COLO668 (cell line): ENCODE measurements at regions not wholly inside any gene's neighbourhood (a gene's known extent, or its start where the extent isn't known, plus 50 kb on each side); places are given as distances from the start of the nearest gene placed in this dataset.
"Not testable (repeated sequence)": the region's sequence is repeated elsewhere in the genome, so short reads cannot be mapped to it uniquely, and the experiment has no call there.

ENCODE experiments used
- DNase-seq: peaks from one replicate; lab custom pipeline; 2025; ENCODE audit not compliant: unreplicated experiment; lab: John Stamatoyannopoulos, UW

DNA sequence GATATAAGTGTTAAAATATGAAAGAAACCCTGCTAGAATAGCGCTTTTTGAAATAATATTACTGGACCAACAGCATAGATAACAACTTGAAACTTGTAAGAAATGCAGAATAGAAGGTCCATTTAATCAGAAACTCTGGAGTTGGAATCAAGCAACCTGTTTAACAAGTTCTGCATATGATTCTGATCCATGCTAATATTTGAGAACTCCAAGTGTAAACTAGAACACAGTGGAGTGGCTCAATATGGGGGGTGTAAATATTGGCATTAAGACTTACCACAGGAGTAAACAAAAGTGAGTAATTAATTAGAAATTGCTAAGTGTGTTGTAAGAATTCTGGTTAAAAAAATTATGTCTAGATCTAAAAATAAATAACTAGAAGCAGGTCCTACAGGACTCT lies 151.2 kb downstream of the SLITRK1 start:
- DNase-seq, result no peak

DNA sequence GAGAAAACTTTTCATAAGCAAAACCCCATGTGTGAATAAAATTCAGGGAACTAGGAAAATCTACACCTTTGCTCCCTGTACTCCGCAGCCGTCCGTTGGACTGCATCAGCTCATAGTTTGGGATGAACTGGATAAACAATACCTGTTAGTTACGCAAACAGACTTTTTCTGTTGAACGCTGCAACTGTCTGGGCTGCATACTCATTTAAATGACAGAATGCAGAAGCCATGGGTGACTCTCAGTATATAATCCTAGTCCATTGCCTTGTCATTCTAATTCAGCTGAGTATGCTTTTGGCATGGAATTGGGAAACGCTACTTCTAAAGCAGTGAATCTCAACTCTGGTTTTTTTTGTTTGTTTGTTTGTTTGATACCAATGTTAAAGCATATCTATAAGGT lies 151.6 kb downstream of the SLITRK1 start:
- no peak for DNase-seq

DNA sequence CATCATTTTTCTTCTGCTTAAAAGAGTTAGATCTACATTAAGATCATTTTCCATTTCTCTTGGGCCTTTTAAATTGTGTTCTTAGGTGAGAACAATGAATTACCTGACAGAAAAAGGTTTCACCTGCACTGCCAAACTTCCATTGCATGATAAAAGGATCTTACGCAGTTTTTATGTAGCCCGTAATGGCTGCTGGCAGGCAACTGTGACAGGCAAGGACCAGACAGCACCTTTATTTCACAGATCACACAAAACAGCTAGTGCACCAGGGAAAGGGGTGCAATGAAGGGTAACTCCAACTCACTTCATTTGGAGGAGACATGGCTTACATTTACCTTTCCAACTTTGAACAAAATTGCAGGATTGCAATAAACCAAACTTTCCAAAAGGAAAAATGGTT lies 159.8 kb downstream of the SLITRK1 start:
- no peak for DNase-seq

DNA sequence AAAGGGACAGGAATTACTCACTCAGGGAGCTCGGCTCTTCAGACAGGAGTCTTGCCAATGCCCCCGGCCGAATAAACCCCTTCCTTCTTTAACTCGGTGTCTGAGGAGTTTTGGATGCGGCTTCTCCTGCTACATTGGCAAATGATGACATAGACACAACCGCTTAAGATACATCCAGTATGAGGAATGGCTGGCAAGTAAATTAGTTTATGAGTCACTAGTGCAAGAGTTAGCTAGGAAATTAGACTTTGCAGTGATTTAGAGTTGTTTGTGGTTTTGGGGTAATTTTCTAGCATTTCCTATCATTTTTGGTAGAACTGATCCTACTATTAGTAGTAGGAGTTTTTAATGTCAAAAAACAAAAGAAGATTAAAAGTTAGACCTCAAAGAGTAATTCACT lies 166.2 kb downstream of the SLITRK1 start:
- DNase-seq, result no peak

DNA sequence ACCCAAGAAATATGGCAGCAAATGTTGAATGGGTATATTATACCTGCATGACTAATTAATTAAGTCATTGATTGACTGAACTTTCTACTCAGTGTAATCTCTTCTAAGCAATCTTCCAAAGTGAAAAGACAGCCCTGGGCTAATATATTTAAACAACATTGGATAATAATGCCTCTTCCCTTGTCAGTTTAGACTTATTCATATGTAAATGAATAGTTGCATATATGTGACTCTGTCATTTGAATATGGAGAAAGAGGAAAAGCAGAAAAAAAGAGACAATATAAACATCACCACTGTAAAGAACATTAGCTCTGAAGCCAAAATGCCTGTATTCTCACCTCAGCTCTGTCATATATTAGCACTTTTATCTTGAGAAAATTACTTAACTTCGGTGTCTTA lies 168.0 kb downstream of the SLITRK1 start:
- no peak for DNase-seq

DNA sequence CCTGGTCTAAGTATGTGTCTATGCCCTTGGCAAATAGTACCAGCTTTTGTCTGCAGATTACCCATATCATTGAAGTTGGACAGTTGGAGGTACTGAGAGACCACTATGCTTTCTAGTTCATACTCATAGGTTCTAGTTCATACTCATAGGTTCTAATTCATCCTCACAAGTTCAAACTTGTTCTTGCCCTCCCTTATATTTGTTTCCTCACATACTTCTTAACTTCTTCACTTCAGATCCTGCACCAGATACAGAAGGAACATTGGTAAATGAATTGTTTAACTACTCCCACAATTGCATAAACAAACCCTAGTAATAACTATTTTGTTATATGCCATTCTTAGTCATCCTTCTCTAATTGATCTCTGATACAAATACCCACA lies 172.2 kb downstream of the SLITRK1 start:
- DNase-seq, result no peak

DNA sequence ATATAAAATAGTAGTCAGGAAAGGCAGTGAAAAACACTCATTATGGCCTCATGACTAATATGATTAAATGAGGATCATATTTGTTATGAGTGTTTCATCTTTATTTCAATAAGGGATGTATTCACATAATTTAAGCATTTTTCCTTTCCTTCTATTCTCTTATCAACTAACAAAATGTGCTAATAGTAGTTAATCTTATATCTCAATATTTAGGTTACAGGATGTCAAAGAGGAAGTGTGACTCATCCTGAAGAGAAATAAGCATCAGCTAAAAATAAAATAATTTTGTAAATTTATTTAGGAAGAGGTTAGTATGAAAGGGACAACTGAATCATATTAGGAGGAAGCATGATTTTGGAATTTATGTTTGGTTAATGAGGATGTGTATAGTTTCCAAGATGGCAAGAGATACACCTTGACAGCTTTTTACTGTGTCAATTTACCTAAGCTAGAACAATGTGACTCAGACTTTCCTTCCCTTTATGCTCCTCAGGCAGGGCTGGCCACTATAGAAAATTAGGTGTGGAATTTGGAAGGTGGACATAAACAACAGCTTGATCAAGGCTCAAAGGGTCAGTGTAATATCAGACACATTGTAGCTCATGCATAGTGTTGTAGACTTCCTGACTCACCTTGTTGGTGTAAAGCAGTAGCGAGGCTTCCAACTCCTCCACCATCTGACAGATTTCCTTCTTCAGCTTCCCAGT lies 172.7 kb downstream of the SLITRK1 start:
- no peak for DNase-seq

DNA sequence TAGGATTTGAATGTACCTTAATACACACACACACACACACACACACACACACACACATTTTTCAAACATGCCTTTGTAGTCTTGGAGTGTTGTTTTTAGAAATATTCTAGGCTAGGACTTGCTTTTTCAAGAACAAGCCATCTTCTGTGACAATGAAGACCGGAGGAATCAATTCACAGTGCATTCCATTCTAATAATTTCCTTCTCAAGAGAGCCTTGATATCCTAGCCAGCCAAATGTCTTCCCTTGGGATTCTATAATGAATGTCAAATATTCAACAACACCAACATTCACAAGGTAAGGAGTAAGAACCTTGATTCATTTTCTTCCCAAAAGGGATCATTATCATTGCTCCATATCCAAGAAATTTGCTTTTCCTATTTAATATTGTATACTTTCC lies 180.3 kb downstream of the SLITRK1 start:
- no peak for DNase-seq

DNA sequence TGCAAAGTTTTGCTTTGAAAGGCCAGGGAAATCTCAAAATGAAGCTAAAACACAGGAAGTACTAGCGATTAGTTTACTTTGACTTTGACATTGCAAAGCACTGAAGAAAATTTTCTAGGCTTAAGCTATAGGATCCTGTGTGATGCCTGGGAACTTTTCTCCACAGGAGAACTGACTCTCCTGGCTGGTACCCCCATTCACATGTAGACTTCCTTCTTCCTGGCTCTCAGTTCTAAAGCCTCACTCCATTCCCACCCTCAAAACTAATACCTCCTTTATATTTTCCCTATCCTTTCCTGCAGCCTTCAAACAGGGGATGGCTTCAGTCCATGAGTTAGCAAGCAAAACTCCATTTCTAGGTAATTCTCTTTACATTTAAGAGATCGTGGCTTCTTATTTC lies 189.5 kb downstream of the SLITRK1 start:
- DNase-seq, result no peak

DNA sequence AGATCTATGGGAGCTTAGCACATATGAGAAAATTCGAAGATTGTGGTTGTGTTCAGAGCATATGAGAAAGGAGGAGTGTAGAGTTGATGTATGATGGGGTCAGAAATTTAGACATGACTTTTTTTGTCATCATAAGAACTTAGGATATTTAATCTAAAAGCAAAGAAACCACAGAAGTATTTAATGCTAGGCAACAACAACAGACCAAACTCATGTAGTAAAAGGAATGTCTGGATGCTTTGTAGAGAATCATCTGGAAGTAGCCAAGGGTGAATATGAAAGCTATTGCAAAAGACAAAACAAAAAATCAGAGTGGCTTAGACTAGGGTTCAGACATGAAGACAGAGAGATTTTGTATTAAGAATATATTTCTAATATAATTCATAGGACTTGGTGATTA lies 190.3 kb downstream of the SLITRK1 start:
- no peak for DNase-seq

DNA sequence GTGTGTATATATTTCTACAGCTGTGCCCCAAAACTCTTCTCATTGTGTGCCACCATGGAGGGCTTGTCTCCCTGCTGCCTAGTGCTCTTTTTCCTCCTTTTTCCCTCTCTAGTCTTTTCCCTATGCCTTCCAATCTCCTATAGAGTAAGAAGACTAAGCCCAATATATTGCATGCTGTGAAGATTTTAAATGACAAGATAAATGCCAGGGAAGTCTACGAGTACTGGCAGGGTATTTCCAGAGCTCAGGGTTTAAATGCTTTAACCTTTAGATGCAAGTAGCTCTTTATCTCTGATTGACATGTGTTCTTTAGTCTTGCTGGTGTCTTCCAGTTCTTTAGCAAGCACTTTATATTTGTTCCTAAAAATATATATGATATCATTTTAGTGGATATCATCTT lies 200.7 kb downstream of the SLITRK1 start:
- DNase-seq, result no peak

DNA sequence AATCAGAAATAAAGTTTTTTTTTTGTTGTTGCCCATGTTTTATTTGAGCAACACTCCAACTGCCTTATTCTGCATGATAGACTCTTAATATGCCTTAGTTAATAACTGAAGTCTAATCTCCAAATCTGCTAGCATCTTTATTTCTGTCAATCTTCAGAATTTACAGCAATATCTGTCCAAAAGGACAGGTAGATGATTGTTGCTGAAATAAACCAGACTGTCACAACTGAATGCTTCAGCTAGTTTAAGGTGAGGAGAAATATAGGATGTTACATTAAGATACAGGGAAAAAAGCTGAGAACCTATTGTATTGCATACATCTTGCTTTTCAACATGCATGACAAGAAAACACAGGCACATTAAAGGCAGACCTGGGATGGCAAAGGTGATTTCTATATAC lies 204.3 kb downstream of the SLITRK1 start:
- no peak for DNase-seq

DNA sequence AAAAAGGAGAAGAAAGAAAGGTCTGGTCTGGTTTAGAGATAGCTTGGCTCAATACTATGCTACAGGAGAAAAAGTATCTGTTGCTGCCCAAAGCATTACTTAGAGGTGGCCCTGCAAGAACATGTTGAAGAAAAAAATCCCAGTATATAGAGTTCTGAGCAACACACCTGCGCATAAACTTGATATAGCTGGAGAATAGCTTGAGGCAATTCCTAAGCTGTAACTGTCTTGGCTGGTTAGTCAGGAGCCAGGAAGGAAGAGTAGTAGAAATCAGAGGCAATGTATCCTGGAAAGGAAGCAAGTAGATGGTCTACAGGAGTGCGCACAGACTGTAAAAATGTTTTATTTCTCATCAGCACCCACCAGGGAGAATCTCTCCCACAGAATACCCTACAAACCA lies 209.7 kb downstream of the SLITRK1 start:
- DNase-seq, result no peak

DNA sequence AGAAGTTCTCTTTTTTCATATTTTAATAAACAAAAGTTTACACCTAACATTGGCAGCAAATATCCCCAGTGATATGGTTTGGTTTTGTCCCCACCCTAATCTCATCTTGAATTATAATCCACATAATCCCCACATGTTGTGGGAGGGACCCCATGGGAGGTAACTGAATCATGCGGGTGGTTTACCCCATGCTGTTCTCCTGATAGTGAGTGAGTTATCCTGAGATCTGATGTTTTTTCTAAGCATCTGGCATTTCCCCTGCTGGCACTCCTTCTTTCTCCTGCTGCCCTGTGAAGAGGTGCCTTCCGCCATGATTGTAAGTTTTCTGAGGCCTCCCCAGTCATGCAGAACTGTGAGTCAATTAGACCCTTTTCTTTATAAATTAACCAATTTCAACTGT lies 214.7 kb downstream of the SLITRK1 start:
- no peak for DNase-seq

DNA sequence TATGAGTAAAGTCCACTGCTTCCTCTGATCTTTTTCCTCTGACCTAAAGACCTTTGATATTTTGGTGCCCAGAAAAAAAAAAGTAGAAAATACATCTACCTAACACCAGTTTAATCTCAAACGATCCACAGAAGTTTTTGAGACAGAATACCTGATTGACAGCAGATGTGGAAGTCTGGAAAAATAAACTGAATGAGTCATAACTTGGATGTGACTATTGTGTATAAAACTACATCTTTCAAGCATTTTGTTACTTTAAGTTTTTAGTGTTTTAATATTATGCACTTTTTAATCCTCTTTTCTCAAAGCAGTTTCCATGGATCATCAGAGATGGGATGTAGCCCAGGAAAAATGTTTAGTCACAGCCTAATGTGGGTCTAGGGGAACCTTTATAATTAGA lies 216.1 kb downstream of the SLITRK1 start:
- DNase-seq, result no peak

DNA sequence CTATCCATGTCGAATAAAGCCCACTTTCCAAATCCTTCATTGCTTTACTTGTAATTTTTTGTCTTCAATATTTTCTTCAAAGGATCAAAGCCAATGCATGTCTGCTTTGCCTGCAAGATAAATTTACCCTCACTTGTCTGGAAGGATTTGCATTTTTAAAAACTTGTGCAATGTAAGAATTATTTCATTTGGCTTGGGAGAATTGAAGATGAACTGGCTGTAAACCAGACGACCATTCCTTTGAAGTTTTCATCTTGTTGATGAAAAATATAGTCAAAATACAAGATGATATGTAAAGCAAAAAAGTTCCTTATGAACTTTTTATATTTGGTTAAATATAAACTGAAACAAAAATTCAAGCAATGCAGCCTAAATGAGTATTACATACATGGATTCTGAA lies 225.0 kb downstream of the SLITRK1 start:
- DNase-seq, result no peak

DNA sequence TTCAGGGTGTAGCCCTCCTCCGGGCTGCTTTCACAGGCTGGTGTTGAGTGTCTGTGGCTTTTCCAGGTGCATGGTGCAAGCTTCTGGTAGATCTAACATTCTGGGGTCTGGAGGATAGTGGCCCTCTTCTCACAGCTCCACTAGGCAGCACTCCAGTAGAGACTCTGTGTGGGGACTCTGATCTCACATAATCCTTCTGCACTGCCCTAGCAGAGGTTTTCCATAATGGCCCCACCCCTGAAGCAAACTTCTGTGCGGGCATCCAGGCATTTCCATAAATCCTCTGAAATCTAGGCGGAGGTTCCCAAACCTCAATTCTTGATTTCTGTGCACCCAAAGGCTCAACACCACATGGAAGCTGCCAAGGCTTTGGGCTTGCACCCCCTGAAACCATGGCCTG lies 239.7 kb downstream of the SLITRK1 start:
- DNase-seq, result not testable (repeated sequence)

DNA sequence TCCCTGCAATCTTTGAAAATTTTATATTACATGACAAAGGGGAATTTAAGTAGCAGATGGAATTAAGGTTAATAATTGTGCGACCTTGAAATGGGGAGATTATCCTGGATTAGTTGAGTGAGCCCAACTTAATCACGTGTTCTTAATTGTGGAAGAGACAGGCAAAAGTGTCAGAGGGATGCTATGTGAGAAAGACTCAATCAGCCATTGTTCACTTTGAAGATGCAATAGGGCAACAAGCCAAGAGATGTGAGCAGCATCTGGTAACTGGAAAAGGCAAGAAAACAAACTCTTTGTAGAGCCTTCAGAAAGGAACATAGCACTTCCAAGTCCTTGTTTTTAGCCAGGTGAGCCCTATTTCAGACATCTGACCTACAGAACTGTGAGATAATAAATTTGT lies 247.7 kb downstream of the SLITRK1 start:
- no peak for DNase-seq

DNA sequence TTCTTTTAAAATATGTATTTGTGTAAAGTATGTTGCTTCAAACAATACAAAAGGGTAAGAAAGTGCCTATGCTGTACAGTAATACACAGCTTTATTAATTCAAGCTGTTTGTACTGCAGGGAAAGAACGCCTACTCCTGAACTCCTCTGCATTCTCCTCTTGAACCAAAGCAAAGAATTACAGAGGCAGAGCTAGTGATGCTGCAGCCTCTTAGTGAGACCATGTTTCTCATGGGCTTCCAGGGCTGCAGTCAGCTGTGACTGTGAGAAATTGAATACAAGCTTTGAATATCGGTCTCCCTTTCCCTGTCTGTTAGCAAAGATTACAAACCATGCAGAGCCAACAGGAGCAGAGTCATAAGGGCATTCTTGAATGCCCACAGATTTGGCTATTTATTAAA lies 248.5 kb downstream of the SLITRK1 start:
- DNase-seq, result no peak

DNA sequence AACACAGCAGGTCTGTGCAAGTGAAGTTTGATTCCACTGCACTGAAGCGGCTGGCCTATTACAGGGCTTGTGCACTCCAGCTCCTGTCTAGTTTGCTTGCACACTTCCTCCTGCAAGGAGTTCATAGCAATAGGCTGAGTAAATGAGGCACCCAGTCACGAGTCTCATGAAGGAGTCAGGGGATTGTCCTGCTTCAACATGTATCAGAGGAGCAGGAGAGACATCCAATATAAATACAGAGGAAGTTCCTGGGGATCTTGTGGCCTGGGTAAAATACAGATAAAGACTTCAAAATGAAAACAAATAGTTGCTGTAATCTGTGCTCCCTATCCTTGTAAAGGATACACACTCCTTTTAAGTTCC lies 259.9 kb downstream of the SLITRK1 start:
- no peak for DNase-seq

DNA sequence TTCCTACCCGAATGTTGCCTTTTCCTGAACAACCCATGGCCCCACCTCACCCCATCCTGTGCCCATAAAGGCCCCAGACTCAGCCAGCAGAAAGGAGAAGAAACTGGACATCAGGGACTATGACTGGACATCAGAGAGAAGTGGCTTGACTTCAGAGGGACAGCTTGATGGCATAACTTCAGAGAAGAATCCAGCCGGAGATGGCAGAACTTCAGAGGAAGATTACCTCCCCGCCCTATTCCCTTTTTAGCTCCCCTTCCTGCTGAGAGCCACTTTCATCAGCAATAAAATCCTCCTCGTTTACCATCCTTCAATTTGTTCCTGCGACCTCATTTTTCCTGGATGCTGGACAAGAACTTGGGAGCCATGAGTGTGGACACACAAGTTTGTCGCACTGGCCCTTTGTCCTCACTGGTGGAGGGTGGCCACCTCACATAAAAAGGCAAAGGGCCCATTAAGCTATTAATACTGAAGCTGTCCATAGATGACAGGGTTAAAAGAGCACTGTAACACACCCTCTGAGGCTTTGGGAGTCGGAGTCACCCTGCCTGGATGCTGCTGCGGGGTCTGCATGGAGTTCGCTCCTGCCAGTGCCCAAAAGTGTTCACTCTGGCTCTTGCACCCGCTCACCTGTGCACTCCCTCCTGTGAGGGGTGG lies 260.4 kb downstream of the SLITRK1 start:
- no peak for DNase-seq

DNA sequence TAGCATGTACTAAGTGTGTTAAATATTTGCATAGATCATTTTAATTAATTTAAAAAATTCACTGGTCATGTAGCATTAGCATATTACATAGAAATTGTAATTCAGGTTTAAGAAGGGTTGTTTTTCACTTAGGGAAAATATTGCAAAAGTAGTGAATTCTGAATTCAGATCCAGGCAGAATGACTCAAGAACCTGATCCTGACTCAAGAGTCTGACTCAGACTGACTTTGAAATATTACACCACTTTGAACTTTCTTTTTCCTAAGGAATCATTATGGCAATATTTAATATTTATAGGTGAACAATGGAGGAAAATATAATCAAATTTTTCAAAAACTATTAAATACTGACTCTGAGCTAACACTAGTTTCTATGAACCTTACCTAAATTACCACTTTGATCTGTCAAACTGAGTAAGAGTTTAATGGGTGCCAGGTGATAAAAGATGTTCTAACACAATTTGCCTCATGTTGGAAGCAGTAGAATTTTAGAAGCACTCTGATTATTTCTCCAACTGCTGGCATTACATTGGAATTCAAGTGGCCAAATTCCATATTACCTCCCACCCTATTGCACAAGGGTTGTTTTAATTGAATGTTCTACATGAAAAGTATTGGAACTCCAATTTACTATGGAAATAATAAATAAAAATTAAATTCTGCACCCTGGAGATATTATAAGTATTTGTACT lies 261.6 kb downstream of the SLITRK1 start:
- no peak for DNase-seq

DNA sequence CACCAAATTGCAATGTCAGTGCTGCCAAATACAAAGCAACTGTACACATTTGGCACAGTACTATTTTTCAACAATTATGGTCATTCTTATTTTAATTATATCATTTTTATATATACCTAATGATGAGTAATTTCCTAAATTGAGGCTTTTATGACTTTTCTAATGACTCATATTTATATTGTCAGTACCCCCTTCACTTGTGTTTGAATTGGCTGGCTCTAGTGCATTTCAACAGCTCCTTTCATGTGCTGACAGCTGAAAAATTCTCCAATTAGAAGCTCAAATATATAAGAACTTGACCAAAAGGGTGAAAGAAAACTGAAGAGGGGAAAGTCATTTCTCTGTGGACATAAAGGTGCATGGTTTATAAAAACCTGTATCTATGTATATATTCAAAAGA lies 263.3 kb downstream of the SLITRK1 start:
- DNase-seq, result no peak
